ENCODE measurements at regions not wholly inside any gene's neighbourhood (a gene's known extent, or its start where the extent isn't known, plus 50 kb on each side); places are given as distances from the start of the nearest gene placed in this dataset.

- H3K4me3 ChIP-seq (ENCODE audit: low read length): no peak overlapping the region
- DNase-seq (ENCODE audit: low read depth): no peak
- no peak for TF ChIP-seq CTCF (conservative IDR thresholded peaks at IDR 0.05; ENCODE audit: low read length)
Observed at GRCh38 chr2:2769481-2770431, 438.7 kb upstream of the MYT1L start.

- no peak overlapping the region for H3K4me3 ChIP-seq (ENCODE audit: low read length)
- no peak for DNase-seq (ENCODE audit: low read depth)
- no peak for TF ChIP-seq CTCF (conservative IDR thresholded peaks at IDR 0.05; ENCODE audit: low read length)
Observed at GRCh38 chr2:2768476-2768875, 437.4 kb upstream of the MYT1L start.

GRCh38 chr2:2767837-2768236 is 436.8 kb upstream of the MYT1L start:
- no peak overlapping the region for H3K4me3 ChIP-seq (ENCODE audit: low read length)
- TF ChIP-seq CTCF (conservative IDR thresholded peaks at IDR 0.05; ENCODE audit: low read length): no peak
- DNase-seq (ENCODE audit: low read depth): no peak

GRCh38 chr2:2765839-2766495 is 434.9 kb upstream of the MYT1L start:
- no peak for TF ChIP-seq CTCF (conservative IDR thresholded peaks at IDR 0.05; ENCODE audit: low read length)
- H3K4me3 ChIP-seq (ENCODE audit: low read length): no peak overlapping the region
- DNase-seq (ENCODE audit: low read depth): no peak

- no peak for DNase-seq (ENCODE audit: low read depth)
- TF ChIP-seq CTCF (conservative IDR thresholded peaks at IDR 0.05; ENCODE audit: low read length): no peak
- H3K4me3 ChIP-seq (ENCODE audit: low read length): no peak overlapping the region
Observed at GRCh38 chr2:2765176-2765800, 434.2 kb upstream of the MYT1L start.

GRCh38 chr2:2764739-2765138 is 433.7 kb upstream of the MYT1L start:
- TF ChIP-seq CTCF (conservative IDR thresholded peaks at IDR 0.05; ENCODE audit: low read length): no peak
- no peak for DNase-seq (ENCODE audit: low read depth)
- H3K4me3 ChIP-seq (ENCODE audit: low read length): no peak overlapping the region

All from AG10803 (cell line).